Stimulated activated CD4-positive, alpha-beta T cell treated with anti-CD3 and anti-CD28 coated beads, Interleukin-1b, Interleukin-23, amount 100 ng/mL, for 24 hours (primary cell): ENCODE measurements at regions not wholly inside any gene's neighbourhood (a gene's known extent, or its start where the extent isn't known, plus 50 kb on each side); places are given as distances from the start of the nearest gene placed in this dataset.

ENCODE experiments used
- DNase-seq, 4 experiments: peaks; one replicate each; pipeline ENCODE4 v3.0.0-alpha.2; 2020; ENCODE audit warnings: low read depth in 4 of 4, low spot score in 1 of 4

DNA sequence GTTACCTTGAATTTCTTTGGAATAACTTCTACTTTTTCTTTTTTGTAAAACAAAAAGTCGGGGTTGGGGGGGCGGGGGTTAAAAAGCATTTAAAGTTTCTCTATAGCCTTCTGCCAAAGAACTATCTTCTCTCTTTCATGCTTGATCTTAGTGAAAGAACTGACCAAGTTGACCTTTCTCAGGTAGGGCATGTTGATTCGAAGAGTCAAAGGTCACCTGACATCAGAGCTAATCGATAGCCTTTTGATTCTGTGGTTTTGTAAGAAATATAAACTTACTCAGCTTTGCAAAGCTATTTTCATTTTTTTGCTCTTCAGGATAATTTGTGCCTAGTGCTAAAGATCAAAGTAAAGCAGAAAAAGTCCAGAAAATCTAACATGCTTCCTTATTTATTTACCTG lies 181.5 kb downstream of the IRS2 start:
- DNase-seq = no peak

- no peak for DNase-seq
Observed at GRCh38 chr13:109602356-109602755, 184.0 kb downstream of the IRS2 start.

DNA sequence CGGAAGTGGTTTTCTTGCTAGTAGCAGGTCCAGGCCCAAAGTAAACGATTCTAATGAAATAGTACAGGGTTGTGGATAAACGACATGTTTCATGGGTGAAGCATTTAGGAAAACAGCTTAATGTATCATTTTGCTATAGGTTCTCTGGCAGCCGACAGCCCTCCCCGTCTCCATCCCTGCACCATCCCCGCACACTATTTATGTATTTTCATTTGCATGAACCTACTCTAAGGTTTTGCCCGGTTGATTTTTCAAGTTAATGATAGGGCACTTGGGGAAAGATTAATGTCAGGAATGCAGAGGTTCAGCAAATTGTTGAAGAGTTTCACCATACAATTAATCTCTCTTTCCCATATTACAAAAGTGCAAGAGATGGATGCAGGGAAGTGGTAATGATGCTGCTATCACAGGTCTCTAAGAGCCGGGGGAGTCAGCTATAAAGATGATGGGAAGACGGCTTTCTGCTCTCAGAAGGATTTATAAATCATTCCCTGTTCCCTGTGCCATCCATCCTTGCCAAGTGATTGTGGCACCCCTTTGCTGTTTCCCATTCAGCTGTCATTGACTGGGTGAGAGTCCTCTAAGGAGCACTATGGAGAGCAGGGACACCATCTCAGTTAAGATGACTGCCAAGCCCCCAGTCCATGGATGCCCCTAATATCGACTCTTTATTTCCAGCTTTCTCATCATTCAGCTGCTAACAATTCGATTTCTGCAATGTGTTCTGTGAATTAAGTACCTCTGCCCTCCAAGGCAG lies 186.3 kb downstream of the IRS2 start:
- no peak for DNase-seq

DNA sequence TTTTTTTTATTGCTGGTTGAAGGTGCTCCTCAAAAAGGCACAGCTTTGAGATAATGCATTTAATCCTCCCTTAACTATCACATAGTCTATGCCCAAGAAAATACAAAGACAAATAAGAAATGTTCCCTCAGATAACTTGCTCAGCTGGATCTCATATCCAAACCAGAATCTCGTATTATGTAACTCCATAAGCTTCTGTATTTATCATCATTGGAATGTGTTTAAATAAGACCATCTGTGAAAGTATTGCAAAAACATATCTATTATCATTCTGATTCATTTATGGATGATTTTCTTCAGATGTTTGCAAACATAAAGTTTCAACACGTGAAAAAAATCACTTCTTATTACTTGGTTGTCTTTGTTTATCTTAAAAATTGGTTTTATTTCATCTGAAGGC lies 190.9 kb downstream of the IRS2 start:
- no peak for DNase-seq

GRCh38 chr13:109593230-109593629 lies 193.2 kb downstream of the IRS2 start:
- DNase-seq = no peak

- no peak for DNase-seq
Observed at GRCh38 chr13:109592770-109593169, 193.6 kb downstream of the IRS2 start.

DNA sequence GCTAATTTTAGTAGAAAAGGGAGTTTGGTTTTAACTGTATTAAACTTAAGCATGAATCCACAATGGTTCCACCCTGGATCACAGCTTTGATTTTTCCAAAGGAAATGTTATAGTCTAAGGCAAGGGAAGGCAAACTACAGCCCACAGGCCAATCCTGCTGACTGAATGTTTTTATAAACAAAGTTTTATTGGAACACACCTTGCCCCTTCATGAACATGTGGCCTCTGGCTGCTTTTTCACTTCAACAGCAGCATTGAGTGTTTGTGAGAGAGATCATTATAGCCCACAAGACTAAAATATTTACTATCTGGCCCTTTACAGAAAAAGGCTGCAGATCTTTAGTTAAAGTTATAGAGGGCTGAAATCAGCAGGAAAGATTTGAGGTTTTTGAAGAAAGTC lies 198.7 kb downstream of the IRS2 start:
- no peak for DNase-seq

GRCh38 chr13:109586509-109587346 lies 199.7 kb downstream of the IRS2 start:
- DNase-seq = no peak

DNA sequence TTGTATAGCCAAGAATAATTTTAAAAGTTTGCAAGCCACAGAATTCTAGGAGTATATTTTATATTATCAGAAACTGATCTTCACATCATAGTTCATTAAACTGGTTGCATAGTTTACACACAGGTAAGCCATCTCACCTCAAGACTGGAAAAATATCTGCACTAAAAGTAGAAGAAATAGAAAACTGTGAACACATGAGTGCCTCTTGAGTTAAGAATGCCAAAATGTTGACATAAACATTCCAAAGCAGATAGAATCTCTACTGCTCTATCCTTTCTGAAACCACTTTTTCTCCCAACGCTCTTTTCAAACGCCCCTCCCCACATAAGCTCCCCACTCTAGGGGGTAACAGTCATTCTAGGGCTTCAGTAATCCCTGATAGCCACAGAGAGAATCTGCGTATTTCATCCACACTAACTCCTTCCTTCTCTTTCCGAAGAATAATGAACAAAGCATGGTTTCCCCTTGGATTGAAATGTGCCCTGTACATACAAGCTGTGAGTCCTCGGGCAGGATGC lies 201.5 kb downstream of the IRS2 start:
- no peak for DNase-seq

DNA sequence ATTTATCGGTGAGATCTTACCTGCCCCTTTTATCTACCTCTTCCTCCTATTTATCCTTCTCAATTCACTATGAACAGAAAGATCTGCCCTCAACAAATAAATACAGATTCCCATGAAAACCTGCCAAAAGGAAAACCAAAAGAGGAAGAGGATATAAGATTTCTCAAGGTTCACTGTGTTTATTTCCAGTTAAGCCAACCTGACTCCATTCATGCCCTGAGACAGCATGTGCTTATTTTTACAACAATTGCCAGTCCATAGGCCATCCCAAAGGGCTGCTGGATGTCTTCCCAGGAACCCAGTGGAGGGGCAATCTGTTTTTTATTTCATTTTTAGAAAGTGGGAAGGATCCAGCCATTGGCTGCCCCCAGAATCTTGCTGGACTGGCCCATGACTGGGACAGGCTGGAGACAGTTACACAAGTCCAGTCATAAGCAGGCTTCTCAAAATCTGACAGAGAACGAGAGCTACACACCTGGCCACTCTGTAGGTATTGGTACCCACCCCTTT lies 209.1 kb downstream of the IRS2 start:
- no peak for DNase-seq

DNA sequence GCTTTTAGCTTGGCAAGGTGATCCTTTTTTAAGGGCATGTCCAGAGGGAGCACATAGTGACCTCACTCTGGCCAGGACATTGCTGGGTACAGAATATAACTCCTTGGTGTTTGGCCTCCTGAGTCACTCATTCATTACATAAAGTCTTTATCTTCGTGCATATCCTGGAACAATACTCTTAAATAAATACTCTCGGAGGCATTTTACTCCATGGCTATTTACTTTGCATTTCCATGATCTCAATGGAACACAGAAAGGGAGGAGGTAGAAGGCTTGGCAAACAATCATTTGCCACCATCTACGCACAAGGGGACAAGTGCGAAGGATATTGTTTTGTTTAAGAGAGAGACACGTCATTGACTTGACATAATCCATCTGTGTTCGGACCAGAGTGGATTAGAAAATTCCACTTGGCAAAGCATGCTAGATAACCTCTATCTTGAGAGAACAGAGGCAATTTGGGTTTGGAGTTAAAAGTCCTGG lies 210.0 kb downstream of the IRS2 start:
- DNase-seq = no peak

- no peak for DNase-seq
Observed at GRCh38 chr13:109575821-109576220, 210.6 kb downstream of the IRS2 start.

DNA sequence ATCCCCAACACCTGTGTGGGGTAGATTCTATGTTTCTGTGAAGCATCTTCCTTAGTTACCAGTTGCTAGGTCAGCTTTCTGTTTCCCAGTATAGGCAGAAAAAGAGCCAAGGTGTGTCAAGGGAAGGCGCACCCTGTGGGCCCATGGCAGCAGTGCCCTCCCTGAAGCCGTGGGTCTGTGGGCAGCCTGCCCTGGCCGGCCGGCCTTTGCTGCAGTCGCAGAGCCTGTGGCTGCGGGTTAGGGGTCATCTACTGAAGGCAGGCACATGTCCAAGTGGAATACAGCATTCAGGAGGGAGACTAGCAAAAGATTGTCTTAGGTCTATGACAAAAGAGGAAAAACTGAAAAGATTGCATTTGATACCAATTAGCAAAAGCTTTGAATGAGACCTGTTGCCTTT lies 214.0 kb downstream of the IRS2 start:
- DNase-seq = no peak

DNA sequence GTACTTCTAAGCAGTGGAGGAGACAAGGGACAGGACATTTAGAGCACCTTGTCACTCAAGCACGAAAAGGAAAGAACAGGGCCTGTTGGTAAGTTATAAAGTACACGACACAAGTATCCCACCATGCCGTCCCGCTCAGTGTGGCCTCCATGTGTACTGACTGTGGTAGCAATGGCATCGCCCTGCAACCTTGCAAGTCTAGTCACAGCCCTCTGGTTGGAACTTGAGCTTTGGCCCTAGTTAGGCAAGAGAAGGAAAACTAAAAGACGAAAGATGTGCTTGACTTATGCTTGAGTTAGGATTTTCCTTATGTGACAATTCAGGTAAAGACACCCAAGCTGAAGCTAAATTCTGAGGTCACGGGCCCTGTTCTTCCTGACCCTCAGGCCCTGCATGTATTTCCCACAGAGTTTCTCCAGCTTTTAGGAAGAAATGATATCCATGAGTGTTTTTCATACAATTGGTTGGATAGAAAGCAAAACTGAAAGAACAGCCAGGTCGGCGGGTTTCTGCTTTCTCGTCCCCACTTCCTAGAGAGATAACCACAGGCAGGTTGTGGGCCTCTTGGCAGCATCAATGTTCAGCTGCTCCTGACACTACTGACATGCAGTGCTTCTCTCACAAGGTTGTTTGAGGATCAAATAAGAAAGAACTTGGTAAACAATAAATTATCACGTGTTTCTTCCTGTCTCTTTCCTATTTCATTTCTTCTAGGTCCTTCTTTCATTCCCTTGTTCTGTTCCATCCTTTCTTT lies 216.2 kb downstream of the IRS2 start:
- no peak for DNase-seq

DNA sequence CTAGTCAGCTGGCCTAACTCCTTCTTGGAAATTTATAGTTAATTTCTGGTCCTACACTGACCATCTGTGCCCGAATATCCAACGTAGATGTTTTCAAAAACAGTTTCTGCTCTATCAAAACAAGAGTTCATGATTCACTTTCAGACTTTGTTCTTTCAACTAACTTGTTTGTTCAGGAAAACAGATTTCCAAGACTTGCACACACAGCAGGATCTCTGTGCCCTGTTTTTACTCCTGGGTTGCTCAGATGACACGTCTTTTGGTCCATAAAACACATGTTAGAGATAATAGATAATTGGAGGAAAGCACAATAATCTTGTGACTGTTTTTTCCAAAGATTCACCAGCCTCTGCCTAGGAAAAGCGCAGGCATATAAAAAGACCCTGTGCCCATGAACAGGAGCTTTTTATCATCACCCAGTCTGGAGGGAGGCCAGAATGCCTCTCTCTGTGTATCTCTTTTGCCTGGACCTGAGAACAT lies 218.0 kb downstream of the IRS2 start:
- no peak for DNase-seq

DNA sequence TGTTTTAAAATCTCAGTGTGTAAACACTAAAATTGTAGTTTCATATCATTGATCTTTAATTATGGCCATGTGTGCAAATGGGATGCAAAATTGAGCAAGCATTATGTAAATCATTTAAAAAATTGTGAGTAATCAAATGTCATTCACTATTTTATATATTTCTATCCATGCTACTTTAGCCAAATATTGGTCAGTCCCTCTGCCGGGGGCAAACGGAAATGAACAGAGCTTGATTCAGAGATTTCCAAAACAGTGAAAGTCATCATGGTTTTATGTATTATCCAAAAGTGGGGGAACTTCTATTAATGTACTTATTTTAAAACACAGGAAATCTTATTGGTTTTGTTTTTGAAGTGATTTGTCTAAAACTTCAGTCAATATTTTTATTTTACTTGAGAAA lies 219.1 kb downstream of the IRS2 start:
- DNase-seq = no peak

GRCh38 chr13:109565877-109566276 lies 220.5 kb downstream of the IRS2 start:
- DNase-seq = no peak

GRCh38 chr13:109548374-109548773 lies 238.0 kb downstream of the IRS2 start:
- no peak for DNase-seq

DNA sequence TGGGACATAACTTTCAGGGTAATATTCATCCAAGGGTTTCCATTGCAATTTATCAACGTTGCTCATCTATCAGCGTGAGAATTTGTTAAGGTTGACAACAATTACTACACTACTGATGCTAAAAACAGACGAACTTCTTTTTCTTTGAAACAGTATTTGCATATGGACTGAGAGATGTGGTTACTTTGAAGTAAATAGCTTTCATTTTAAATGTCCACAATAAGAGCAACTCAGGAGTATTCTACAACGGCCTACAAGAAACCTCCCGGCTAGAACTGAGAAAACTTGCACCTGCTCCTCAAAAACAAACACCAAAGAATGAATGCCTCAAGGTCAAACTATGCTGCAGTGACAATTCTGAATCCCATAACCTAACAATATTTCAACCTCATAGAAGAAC lies 238.4 kb downstream of the IRS2 start:
- no peak for DNase-seq

GRCh38 chr13:109545931-109546330 lies 240.5 kb downstream of the IRS2 start:
- DNase-seq = no peak

- DNase-seq = no peak
Observed at GRCh38 chr13:109541081-109541480, 245.3 kb downstream of the IRS2 start.
